PC-3 (cell line): ENCODE measurements at regions not wholly inside any gene's neighbourhood (a gene's known extent, or its start where the extent isn't known, plus 50 kb on each side); places are given as distances from the start of the nearest gene placed in this dataset.

Experiments
- ATAC-seq: fragments of 200-7000 bp; cut with Tn5 transposase; 2 replicates; pipeline ENCODE4 v1.9.1; 2020; ENCODE audit warnings: mild to moderate bottlenecking, moderate library complexity
- BruUV-seq: library from RNA; stranded (reverse); fragments of 400-500 nt; replicated peaks from 2 replicates; lab custom pipeline; 2021; lab: Mats Ljungman, UMichigan
- CTCF ChIA-PET: fragments of 300-600 bp; sonication (Branson Sonifier 250); formaldehyde crosslinking; loops from one replicate; lab custom pipeline; 2022; ENCODE audit warnings: antibody characterized with exemption; lab: Charles Lee
- POLR2A ChIA-PET: fragments of 300-600 bp; sonication (Branson Sonifier 250); formaldehyde crosslinking; loops from one replicate; lab custom pipeline; 2022; ENCODE audit warnings: antibody characterized with exemption; ENCODE audit not compliant: unreplicated experiment; lab: Charles Lee
- DNase-seq: peaks from one replicate; pipeline ENCODE4 v3.0.0-alpha.2; 2015
- H2AFZ ChIP-seq: fragments of 300-600 bp; sonication (generic); 2 replicates; pipeline ENCODE4 v1.6.0; 2016; ENCODE audit warnings: antibody characterized with exemption, low read length
- H3F3A ChIP-seq: fragments of 300-600 bp; sonication (generic); one replicate; pipeline ENCODE4 v1.6.0; 2017; ENCODE audit warnings: antibody characterized with exemption, low read length, control low read depth, mild to moderate bottlenecking; ENCODE audit not compliant: unreplicated experiment
- H3K27ac ChIP-seq: fragments of 300-600 bp; sonication (generic); 2 replicates; pipeline ENCODE4 v1.5.1; 2016; ENCODE audit warnings: mild to moderate bottlenecking, low read length
- H3K27me3 ChIP-seq: fragments of 300-600 bp; sonication (generic); 2 replicates; pipeline ENCODE4 v1.6.1; 2016; ENCODE audit warnings: low read length, mixed read lengths
- H3K36me3 ChIP-seq: fragments of 300-600 bp; sonication (generic); 2 replicates; pipeline ENCODE4 v1.6.1; 2016; ENCODE audit warnings: low read depth, mixed run types, low read length, mixed read lengths
- H3K4me1 ChIP-seq: fragments of 300-600 bp; sonication (generic); 2 replicates; pipeline ENCODE4 v1.5.1; 2016; ENCODE audit warnings: low read length; ENCODE audit not compliant: insufficient read depth
- H3K4me2 ChIP-seq: fragments of 300-600 bp; sonication (generic); 2 replicates; pipeline ENCODE4 v1.6.0; 2016; ENCODE audit warnings: low read length
- H3K4me3 ChIP-seq: fragments of 300-600 bp; sonication (generic); 2 replicates; pipeline ENCODE4 v1.5.1; 2016; ENCODE audit warnings: mild to moderate bottlenecking, low read length, mixed read lengths
- H3K79me2 ChIP-seq: fragments of 300-600 bp; sonication (generic); 2 replicates; pipeline ENCODE4 v1.6.1; 2017; ENCODE audit warnings: low read length, mixed read lengths
- H3K9ac ChIP-seq: fragments of 300-600 bp; sonication (generic); 2 replicates; pipeline ENCODE4 v1.6.0; 2016; ENCODE audit warnings: mild to moderate bottlenecking, low read length
- H3K9me2 ChIP-seq: fragments of 300-600 bp; sonication (generic); replicated peaks from 2 replicates; pipeline ENCODE4 v1.6.1; 2016; ENCODE audit warnings: mixed run types, low read length, mixed read lengths
- H3K9me3 ChIP-seq: fragments of 300-600 bp; sonication (generic); 2 replicates; pipeline ENCODE4 v1.6.1; 2016; ENCODE audit warnings: low read length, mixed read lengths
- H4K20me1 ChIP-seq: fragments of 300-600 bp; sonication (generic); 2 replicates; pipeline ENCODE4 v1.6.1; 2016; ENCODE audit warnings: low read length, mixed read lengths
- EZH2 ChIP-seq: fragments of 300-600 bp; sonication (generic); IDR thresholded peaks from one replicate; pipeline ENCODE4 v1.6.1; 2017; ENCODE audit warnings: antibody characterized with exemption, mild to moderate bottlenecking, low read length; ENCODE audit not compliant: unreplicated experiment
- EZH2phosphoT487 ChIP-seq: fragments of 300-600 bp; sonication (generic); IDR thresholded peaks from 2 replicates; pipeline ENCODE4 v1.6.1; 2018; ENCODE audit warnings: mild to moderate bottlenecking, antibody characterized with exemption, low read length, borderline replicate concordance
- intact Hi-C: fragments of 100-400 bp; cut with micrococcal nuclease; formaldehyde crosslinking; loops from 2 replicates; pipeline ENCODE4 v1.9.0; 2023
- TF ChIP-seq, protein P1 (sequence below): fragments of 300-600 bp; sonication (generic); conservative IDR thresholded peaks from 2 replicates; pipeline ENCODE4 v1.5.1; 2017; ENCODE audit warnings: antibody characterized with exemption, low read depth, mild to moderate bottlenecking, low read length

DNA sequence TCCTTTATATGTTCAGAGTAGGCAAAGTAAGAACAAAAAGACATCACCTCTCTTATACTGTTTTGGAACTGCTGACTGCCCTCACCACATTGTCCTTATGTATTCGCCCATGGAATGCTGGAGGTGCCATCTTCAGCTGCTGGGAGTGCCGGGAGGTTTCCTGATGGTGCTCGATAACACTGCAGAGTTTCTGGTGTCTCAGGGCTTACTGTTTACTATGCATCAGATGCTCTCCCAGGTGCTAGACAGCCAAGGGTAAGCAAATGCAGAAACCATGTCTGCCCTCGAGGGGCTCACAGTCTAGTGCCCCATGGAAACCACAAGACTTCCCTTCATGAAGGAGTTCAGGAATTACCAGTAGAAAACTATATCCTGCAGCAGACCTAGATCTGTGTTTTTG is 70.1 kb upstream of the SMIM23 start:
- intact Hi-C loops = no loop called here
- Histone ChIP-seq H4K20me1 (no peaks in the 10 kb centered on the region), H3K79me2 (no peaks in the 10 kb centered on the region), H3K9ac (no peak overlapping the region), H3K4me1 (no peaks in the 10 kb centered on the region), H3K9me2 (no peaks in the 10 kb centered on the region), H3K9me3 (no peaks in the 10 kb centered on the region), H3F3A (no peaks in the 10 kb centered on the region), H3K36me3 (no peaks in the 10 kb centered on the region), H2AFZ (no peak overlapping the region), H3K27me3 (peaks cover 49% of the 10 kb centered on the region), H3K4me3 (no peak overlapping the region), H3K4me2 (no peak overlapping the region), H3K27ac (no peak overlapping the region)
- ChIA-PET CTCF (no interaction called here), POLR2A (no interaction called here)
- ATAC-seq (no peak), DNase-seq (no peak)
- no TSS peak for BruUV-seq
- TF ChIP-seq, protein P1, sequence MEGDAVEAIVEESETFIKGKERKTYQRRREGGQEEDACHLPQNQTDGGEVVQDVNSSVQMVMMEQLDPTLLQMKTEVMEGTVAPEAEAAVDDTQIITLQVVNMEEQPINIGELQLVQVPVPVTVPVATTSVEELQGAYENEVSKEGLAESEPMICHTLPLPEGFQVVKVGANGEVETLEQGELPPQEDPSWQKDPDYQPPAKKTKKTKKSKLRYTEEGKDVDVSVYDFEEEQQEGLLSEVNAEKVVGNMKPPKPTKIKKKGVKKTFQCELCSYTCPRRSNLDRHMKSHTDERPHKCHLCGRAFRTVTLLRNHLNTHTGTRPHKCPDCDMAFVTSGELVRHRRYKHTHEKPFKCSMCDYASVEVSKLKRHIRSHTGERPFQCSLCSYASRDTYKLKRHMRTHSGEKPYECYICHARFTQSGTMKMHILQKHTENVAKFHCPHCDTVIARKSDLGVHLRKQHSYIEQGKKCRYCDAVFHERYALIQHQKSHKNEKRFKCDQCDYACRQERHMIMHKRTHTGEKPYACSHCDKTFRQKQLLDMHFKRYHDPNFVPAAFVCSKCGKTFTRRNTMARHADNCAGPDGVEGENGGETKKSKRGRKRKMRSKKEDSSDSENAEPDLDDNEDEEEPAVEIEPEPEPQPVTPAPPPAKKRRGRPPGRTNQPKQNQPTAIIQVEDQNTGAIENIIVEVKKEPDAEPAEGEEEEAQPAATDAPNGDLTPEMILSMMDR = no peak
- TF ChIP-seq EZH2phosphoT487 (no peak), EZH2 (no peak)

DNA sequence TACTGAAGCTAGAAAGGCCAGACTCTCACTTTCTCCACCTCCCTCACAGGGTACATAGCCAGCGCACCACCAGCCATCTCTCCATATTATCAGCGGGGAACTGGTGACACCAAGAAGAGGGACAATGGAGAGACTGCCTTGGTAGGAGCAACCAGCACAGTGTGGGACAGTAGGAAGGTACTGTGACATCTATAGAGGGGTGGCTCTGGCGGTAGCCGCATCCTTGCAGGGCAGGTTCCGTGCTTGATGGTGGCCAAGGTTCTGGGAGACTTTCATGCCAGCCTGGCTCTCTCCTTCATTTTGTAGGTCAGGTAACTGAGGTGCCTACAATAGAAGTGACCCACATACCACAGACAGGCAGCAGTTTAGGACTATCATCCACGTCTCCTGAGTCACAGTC is 65.5 kb upstream of the SMIM23 start:
- no peak for TF ChIP-seq EZH2phosphoT487
- no peak for TF ChIP-seq EZH2
- TF ChIP-seq, protein P1 = no peak
- BruUV-seq = no TSS peak
- H3K4me3 ChIP-seq = no peak overlapping the region
- no peaks in the 10 kb centered on the region for H3K36me3 ChIP-seq
- no peak overlapping the region for H3K4me2 ChIP-seq
- H3K27ac ChIP-seq = no peak overlapping the region
- CTCF ChIA-PET = interaction anchor here (0.6 kb wide), 1 partner anchor 123 kb away, joined by 5 read pairs; no protein-coding TSS in a partner anchor
- H3K4me1 ChIP-seq = no peaks in the 10 kb centered on the region
- ATAC-seq (no peak), DNase-seq (no peak)
- POLR2A ChIA-PET = no interaction called here
- H4K20me1 ChIP-seq = no peaks in the 10 kb centered on the region
- no peak overlapping the region for H3K9ac ChIP-seq
- H2AFZ ChIP-seq = no peak overlapping the region
- peaks cover 86% of the 10 kb centered on the region for H3K27me3 ChIP-seq
- H3K9me3 ChIP-seq = no peaks in the 10 kb centered on the region
- intact Hi-C loops = no loop called here
- no peaks in the 10 kb centered on the region for H3F3A ChIP-seq
- H3K9me2 ChIP-seq = no peaks in the 10 kb centered on the region
- H3K79me2 ChIP-seq = no peaks in the 10 kb centered on the region

DNA sequence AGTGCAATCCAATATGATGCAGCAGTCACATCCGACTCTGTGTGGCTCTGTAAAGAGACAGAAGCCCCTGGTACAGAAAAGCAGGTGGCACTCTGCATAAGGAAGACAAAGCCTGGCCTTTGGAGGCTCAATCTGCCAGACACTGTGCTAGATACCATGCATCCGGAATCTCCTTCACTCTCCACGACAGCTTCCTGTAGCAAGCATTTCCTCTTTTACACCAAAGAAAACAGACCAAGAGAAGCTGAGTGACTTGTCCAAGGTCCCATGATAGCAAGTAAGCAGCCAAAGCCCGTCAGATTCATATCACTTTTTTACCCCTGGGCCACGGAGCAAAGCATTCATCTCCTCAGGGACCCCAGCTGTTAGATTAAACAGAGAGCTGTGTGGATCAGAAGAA is 64.2 kb upstream of the SMIM23 start:
- TF ChIP-seq EZH2 (no peak), EZH2phosphoT487 (no peak)
- TF ChIP-seq, protein P1 = no peak
- H3K9me2 ChIP-seq = no peaks in the 10 kb centered on the region
- BruUV-seq = no TSS peak
- H3K36me3 ChIP-seq = no peaks in the 10 kb centered on the region
- H3K9ac ChIP-seq = no peak overlapping the region
- H3F3A ChIP-seq = no peaks in the 10 kb centered on the region
- intact Hi-C loops = no loop called here
- 0 out of 2 replicates have a peak, but pooled peaks cover 2% of the 10 kb centered on the region for H3K9me3 ChIP-seq
- ATAC-seq = no peak
- H3K27ac ChIP-seq = no peak overlapping the region
- no peak overlapping the region for H2AFZ ChIP-seq
- H3K4me1 ChIP-seq = no peaks in the 10 kb centered on the region
- no peaks in the 10 kb centered on the region for H4K20me1 ChIP-seq
- DNase-seq = no peak
- peaks cover 96% of the 10 kb centered on the region for H3K27me3 ChIP-seq
- H3K4me2 ChIP-seq = no peak overlapping the region
- H3K4me3 ChIP-seq = no peak overlapping the region
- POLR2A ChIA-PET = no interaction called here
- H3K79me2 ChIP-seq = no peaks in the 10 kb centered on the region
- CTCF ChIA-PET = no interaction called here
